ENCODE measurements at regions not wholly inside any gene's neighbourhood (a gene's known extent, or its start where the extent isn't known, plus 50 kb on each side); places are given as distances from the start of the nearest gene placed in this dataset.

- no peak for DNase-seq
Measured at GRCh38 chr3:132818251-132818650, 96.0 kb upstream of the NPHP3 start.

GRCh38 chr3:132817646-132818177 is 95.5 kb upstream of the NPHP3 start:
- no peak for DNase-seq

GRCh38 chr3:132805071-132805470 is 82.9 kb upstream of the NPHP3 start:
- no peak for DNase-seq

GRCh38 chr3:132804498-132804897 is 82.3 kb upstream of the NPHP3 start:
- DNase-seq, result no peak

- no peak for DNase-seq
Measured at GRCh38 chr3:132803889-132804288, 81.7 kb upstream of the NPHP3 start.

GRCh38 chr3:132800958-132801357 is 78.7 kb upstream of the NPHP3 start:
- no peak for DNase-seq

- DNase-seq, result no peak
Measured at GRCh38 chr3:132790806-132791205, 68.6 kb upstream of the NPHP3 start.

GRCh38 chr3:132789959-132790358 is 67.8 kb upstream of the NPHP3 start:
- DNase-seq, result no peak

- DNase-seq, result no peak
Measured at GRCh38 chr3:132788301-132788671, 66.1 kb upstream of the NPHP3 start.

- DNase-seq, result no peak
Measured at GRCh38 chr3:132787616-132788300, 65.5 kb upstream of the NPHP3 start.

GRCh38 chr3:132786890-132787289 is 64.7 kb upstream of the NPHP3 start:
- no peak for DNase-seq

- no peak for DNase-seq
Measured at GRCh38 chr3:132785292-132785691, 63.1 kb upstream of the NPHP3 start.

- no peak for DNase-seq
Measured at GRCh38 chr3:132784502-132785025, 62.4 kb upstream of the NPHP3 start.

GRCh38 chr3:132783152-132783551 is 60.9 kb upstream of the NPHP3 start:
- no peak for DNase-seq

- no peak for DNase-seq
Measured at GRCh38 chr3:132781922-132782321, 59.7 kb upstream of the NPHP3 start.

- no peak for DNase-seq
Measured at GRCh38 chr3:132777171-132777570, 55.0 kb upstream of the NPHP3 start.

GRCh38 chr3:132773071-132773619 is 50.9 kb upstream of the NPHP3 start:
- no peak for DNase-seq

GRCh38 chr3:132772252-132772651 is 50.0 kb upstream of the NPHP3 start:
- no peak for DNase-seq

All from retina (tissue), 1 donor.